Caco-2 (cell line): ENCODE measurements at regions not wholly inside any gene's neighbourhood (a gene's known extent, or its start where the extent isn't known, plus 50 kb on each side); places are given as distances from the start of the nearest gene placed in this dataset.

ENCODE experiments used
- BruUV-seq: library from RNA; stranded (reverse); fragments of 400-500 nt; replicated peaks from 2 replicates; lab custom pipeline; 2021; lab: Mats Ljungman, UMichigan
- CTCF ChIA-PET: fragments of 300-600 bp; sonication (Branson Sonifier 250); formaldehyde crosslinking; loops from one replicate; lab custom pipeline; 2022; ENCODE audit warnings: antibody characterized with exemption; lab: Charles Lee
- POLR2A ChIA-PET: fragments of 300-600 bp; sonication (Branson Sonifier 250); formaldehyde crosslinking; loops from one replicate; lab custom pipeline; 2022; ENCODE audit warnings: antibody characterized with exemption; lab: Charles Lee
- DNase-seq, 2 experiments: peaks; one replicate each; pipeline versions ENCODE4 v3.0.0 to v3.0.0-alpha.2; 2020 to 2022
- H3K27me3 ChIP-seq: replicated peaks from 2 replicates; pipeline ENCODE4 v1.6.0; 2011; ENCODE audit warnings: low read length; ENCODE audit not compliant: control insufficient read depth, insufficient read depth
- H3K36me3 ChIP-seq: 2 replicates; pipeline ENCODE4 v1.5.1; 2011; ENCODE audit warnings: low read length; ENCODE audit not compliant: control insufficient read depth, insufficient read depth
- H3K4me1 ChIP-seq: fragments of 250-450 bp; sonication (Bioruptor Pico); 2 replicates; pipeline ENCODE4 v1.5.1; 2020; ENCODE audit warnings: mild to moderate bottlenecking
- H3K4me3 ChIP-seq: 2 replicates; pipeline ENCODE4 v1.5.1; 2011; ENCODE audit warnings: low read depth, mild to moderate bottlenecking, control low read depth, low read length
- H3K9me3 ChIP-seq: fragments of 250-450 bp; sonication (Bioruptor Pico); 2 replicates; pipeline ENCODE4 v1.5.1; 2020; ENCODE audit warnings: mild to moderate bottlenecking, moderate library complexity
- H3K27ac Mint-ChIP-seq: one replicate; pipeline ENCODE4 v1.8.0; 2022; ENCODE audit warnings: mixed read lengths; ENCODE audit not compliant: unreplicated experiment
- H3K27me3 Mint-ChIP-seq: one replicate; pipeline ENCODE4 v1.8.0; 2022; ENCODE audit warnings: mixed read lengths; ENCODE audit not compliant: insufficient read depth, unreplicated experiment
- H3K36me3 Mint-ChIP-seq: one replicate; pipeline ENCODE4 v1.8.0; 2022; ENCODE audit warnings: mild to moderate bottlenecking, mixed read lengths; ENCODE audit not compliant: insufficient read depth, unreplicated experiment
- H3K4me1 Mint-ChIP-seq: one replicate; pipeline ENCODE4 v1.8.0; 2022; ENCODE audit warnings: low read depth, mixed read lengths; ENCODE audit not compliant: unreplicated experiment
- H3K4me3 Mint-ChIP-seq: one replicate; pipeline ENCODE4 v1.8.0; 2022; ENCODE audit warnings: mild to moderate bottlenecking, moderate library complexity, mixed read lengths; ENCODE audit not compliant: unreplicated experiment
- H3K9me3 Mint-ChIP-seq: one replicate; pipeline ENCODE4 v1.8.0; 2022; ENCODE audit warnings: mixed read lengths; ENCODE audit not compliant: unreplicated experiment
- CTCF ChIP-seq, 2 experiments: fragments of 200-600 bp in 1 of 2; IDR thresholded peaks; 1 replicate in 1 of 2; 2 replicates in 1 of 2; pipeline versions ENCODE4 v1.5.1 to v1.8.0; 2011 to 2022; ENCODE audit warnings: antibody characterized with exemption in 1 of 2, control low read depth in 1 of 2, inconsistent platforms in 1 of 2, low read depth in 1 of 2, low read length in 1 of 2, mild to moderate bottlenecking in 1 of 2, moderate library complexity in 1 of 2; ENCODE audit not compliant: insufficient read depth in 1 of 2, severe bottlenecking in 1 of 2, unreplicated experiment in 1 of 2
- intact Hi-C: fragments of 100-400 bp; cut with micrococcal nuclease; formaldehyde crosslinking; loops from one replicate; pipeline ENCODE4 v1.10.0; 2022; ENCODE audit not compliant: unreplicated experiment

- H3K27me3 ChIP-seq: no peaks in the 10 kb centered on the region
- H3K27ac Mint-ChIP-seq: no peak overlapping the region
- no peaks in the 10 kb centered on the region for H3K4me1 Mint-ChIP-seq
- ChIA-PET CTCF (no interaction called here), POLR2A (no interaction called here)
- no peaks in the 10 kb centered on the region for H3K27me3 Mint-ChIP-seq
- BruUV-seq: no TSS peak
- no peak for DNase-seq
- H3K4me1 ChIP-seq: no peaks in the 10 kb centered on the region
- no peaks in the 10 kb centered on the region for H3K9me3 ChIP-seq
- H3K36me3 ChIP-seq: no peaks in the 10 kb centered on the region
- no peaks in the 10 kb centered on the region for H3K9me3 Mint-ChIP-seq
- H3K36me3 Mint-ChIP-seq: no peaks in the 10 kb centered on the region
- H3K4me3 ChIP-seq: no peak overlapping the region
- intact Hi-C loops: loop anchor here (5.0 kb wide), 1 partner anchor 1262 kb away; no protein-coding TSS in a partner anchor
- no peak overlapping the region for H3K4me3 Mint-ChIP-seq
- TF ChIP-seq CTCF (IDR thresholded peaks at IDR 0.05; ENCODE audit: insufficient read depth in 1 of 2, low read depth in 1 of 2, low read length in 1 of 2, severe bottlenecking in 1 of 2, unreplicated experiment in 1 of 2): no peak
Observed at GRCh38 chr11:104404231-104405175, 240.6 kb upstream of the PDGFD start.

- H3K4me1 ChIP-seq: no peaks in the 10 kb centered on the region
- H3K27me3 ChIP-seq: no peaks in the 10 kb centered on the region
- Mint-ChIP-seq H3K27me3 (no peaks in the 10 kb centered on the region), H3K4me3 (no peak overlapping the region), H3K9me3 (peaks cover 3% of the 10 kb centered on the region), H3K36me3 (no peaks in the 10 kb centered on the region), H3K27ac (no peak overlapping the region), H3K4me1 (no peaks in the 10 kb centered on the region)
- no peak for DNase-seq
- H3K36me3 ChIP-seq: no peaks in the 10 kb centered on the region
- no TSS peak for BruUV-seq
- H3K4me3 ChIP-seq: no peak overlapping the region
- CTCF ChIA-PET: no interaction called here
- no peaks in the 10 kb centered on the region for H3K9me3 ChIP-seq
- POLR2A ChIA-PET: no interaction called here
- intact Hi-C loops: loop anchor here (5.0 kb wide), 1 partner anchor 1261 kb away; no protein-coding TSS in a partner anchor
- TF ChIP-seq CTCF (IDR thresholded peaks at IDR 0.05; ENCODE audit: insufficient read depth in 1 of 2, low read depth in 1 of 2, low read length in 1 of 2, severe bottlenecking in 1 of 2, unreplicated experiment in 1 of 2): no peak
Observed at GRCh38 chr11:104402812-104403521, 239.0 kb upstream of the PDGFD start.

GRCh38 chr11:104394508-104394907, 230.6 kb upstream of the PDGFD start:
- BruUV-seq: no TSS peak
- no peaks in the 10 kb centered on the region for H3K9me3 ChIP-seq
- intact Hi-C loops: no loop called here
- no peaks in the 10 kb centered on the region for H3K4me1 ChIP-seq
- Mint-ChIP-seq H3K27me3 (peaks cover 4% of the 10 kb centered on the region), H3K4me1 (no peaks in the 10 kb centered on the region), H3K27ac (no peak overlapping the region), H3K9me3 (peaks cover 9% of the 10 kb centered on the region), H3K36me3 (no peaks in the 10 kb centered on the region), H3K4me3 (no peak overlapping the region)
- no peaks in the 10 kb centered on the region for H3K36me3 ChIP-seq
- ChIA-PET POLR2A (no interaction called here), CTCF (no interaction called here)
- TF ChIP-seq CTCF (IDR thresholded peaks at IDR 0.05; ENCODE audit: insufficient read depth in 1 of 2, low read depth in 1 of 2, low read length in 1 of 2, severe bottlenecking in 1 of 2, unreplicated experiment in 1 of 2): no peak
- DNase-seq: no peak
- H3K4me3 ChIP-seq: no peak overlapping the region
- no peaks in the 10 kb centered on the region for H3K27me3 ChIP-seq
